HG02870 (cell line): ENCODE measurements at regions not wholly inside any gene's neighbourhood (a gene's known extent, or its start where the extent isn't known, plus 50 kb on each side); places are given as distances from the start of the nearest gene placed in this dataset.
A peak's percentile ranks its signal among the peaks of the same experiment; 100 is the strongest.

Experiments
- ATAC-seq: cut with Tn5 transposase; IDR thresholded peaks from one replicate; pipeline ENCODE4 v1.9.1; 2021; ENCODE audit warnings: mild to moderate bottlenecking, moderate library complexity; ENCODE audit not compliant: unreplicated experiment

DNA sequence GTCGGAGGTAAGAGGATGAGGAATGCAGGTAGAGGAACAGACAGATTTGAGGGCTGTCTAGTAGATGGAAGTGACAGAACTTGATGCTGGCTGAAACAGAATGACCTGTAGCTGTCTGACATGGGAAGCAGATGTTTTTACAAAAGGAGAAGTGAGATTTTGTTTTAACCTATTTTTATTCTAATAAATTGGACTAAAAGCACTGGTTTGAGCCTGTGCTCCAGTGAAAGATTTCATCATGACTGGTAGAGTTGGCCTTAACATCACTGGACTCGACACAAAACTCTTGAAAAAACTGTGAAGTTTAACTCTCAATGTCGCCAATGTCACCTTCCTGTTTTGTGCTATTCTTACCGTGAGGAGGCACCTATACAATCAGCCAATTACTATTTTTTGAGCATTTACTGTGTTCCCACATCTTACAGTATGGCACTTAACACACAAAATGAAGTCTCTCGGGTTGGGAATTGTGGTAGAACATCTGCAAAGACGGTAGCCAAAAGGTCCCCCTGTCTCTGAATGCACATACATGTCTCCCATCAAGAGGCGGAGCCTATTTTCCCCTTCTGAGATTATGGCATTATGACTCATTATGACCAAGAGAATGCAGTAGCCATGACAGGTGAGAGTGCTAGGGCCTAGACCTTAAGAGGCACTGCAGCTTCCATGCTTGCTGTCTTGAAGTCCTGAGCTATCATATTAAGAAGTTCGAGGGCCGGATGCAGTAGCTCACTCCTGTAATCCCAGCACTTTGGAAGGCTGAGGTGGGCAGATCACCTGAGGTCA lies 93.2 kb downstream of the FOXF2 start:
- peak; percentile 67 for ATAC-seq

DNA sequence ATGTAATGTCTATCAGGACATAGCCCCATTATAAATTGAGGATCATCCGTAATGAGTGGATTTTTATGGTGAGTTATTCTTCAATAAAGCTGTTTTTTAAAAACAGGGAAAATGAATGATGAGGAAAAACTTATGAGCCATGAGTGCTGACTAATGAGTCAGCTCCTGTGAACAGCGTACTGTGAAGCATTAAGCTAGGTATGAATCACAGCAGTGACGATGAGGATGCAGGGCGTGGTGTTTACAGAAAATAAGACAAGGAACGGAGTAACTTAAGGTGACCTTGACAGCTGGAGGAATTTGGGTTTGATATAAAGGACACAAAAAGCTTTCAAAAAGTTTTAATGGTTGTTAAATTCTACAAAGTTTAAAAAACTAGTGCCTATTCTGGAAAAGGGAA lies 96.3 kb downstream of the FOXF2 start:
- ATAC-seq: no peak

DNA sequence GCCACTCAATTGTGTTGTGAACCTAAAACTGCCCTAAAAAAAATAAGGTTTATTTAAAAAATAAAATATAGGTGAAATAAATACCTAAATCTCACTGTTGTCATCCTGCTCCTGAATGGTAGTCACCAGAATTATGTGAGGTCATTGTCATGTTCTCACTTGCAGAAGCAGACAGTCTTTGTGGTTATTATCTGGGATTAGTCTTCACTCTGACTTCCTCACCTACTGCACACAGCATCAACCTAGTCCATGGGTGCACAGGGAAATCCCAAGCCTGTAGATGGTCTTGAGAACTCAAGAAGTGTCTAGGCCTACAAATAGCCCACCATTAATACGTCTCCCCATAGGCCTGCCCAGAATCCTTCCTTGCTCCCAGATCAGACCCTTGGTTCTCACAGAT lies 97.0 kb downstream of the FOXF2 start:
- no peak for ATAC-seq

DNA sequence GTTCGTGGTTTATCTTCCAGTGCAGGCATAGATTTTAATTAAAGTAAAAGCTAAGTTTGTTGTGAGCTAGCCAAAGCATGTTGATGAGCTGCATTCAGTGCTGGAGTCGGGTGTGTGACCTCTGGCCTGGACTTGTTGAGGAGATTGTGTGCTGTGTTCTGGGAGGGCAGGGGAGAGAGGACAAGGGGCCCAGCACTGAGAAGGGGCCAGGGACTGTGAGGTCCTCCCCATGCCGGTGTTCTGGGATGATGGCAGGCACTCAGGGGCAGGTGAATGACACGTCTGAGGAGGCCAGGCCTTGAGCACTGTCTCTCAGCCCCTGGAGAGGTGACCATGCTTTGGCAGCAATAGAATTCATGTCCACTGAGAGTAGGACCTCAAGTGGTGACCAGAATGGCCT lies 97.9 kb downstream of the FOXF2 start:
- no peak for ATAC-seq

DNA sequence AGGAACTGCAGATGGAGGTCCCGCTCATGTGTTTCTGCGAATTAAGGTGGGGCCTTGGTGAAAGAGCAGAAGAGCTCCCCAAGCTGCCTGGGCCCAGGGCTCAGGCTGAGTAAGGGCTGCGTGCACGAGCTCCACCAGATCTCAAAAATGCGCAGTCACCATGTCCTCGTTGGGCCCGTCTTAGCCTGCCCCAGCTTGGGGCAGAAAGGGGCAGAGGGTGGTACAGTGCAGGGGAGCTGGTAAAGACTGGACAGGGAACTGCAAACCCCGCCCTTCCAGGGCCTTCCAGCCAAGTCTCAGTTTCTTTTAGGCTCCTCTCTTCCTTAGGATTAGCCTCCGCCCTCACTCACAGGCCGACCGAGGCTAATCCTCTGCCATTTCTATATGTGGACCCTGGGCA lies 101.6 kb downstream of the FOXF2 start:
- no peak for ATAC-seq

DNA sequence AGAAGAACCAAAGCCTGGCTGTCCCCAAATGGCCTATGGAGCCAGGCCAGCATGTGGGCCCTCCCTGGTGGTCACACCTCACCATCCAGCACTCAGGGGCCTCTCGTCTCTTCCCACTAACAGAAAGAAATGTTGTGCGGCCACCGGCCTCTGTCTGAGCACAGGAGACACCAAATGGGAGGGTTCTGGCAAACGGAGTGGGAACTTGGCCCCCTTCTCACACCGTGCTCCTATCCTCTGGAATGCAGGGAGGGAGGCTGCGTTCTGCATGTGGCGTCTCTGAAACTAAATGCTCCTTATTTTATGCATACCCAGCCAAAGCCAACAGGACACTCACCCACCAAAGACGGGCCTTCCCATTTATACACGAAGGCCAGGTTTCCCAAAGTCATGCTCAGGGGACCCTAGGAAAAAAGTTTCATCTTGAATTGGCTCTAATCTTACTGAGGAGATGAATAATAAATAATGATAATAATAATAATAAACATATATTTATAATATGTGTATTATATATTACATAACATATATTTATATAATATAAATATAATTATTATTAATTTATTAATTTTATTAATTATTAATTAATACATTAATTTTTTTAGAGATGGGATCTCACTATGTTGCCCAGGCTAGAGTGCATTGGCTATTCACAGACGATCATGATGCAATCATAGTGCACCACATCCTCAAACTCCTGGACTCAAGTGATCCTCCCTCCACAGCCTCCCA lies 102.4 kb downstream of the FOXF2 start:
- no peak for ATAC-seq

DNA sequence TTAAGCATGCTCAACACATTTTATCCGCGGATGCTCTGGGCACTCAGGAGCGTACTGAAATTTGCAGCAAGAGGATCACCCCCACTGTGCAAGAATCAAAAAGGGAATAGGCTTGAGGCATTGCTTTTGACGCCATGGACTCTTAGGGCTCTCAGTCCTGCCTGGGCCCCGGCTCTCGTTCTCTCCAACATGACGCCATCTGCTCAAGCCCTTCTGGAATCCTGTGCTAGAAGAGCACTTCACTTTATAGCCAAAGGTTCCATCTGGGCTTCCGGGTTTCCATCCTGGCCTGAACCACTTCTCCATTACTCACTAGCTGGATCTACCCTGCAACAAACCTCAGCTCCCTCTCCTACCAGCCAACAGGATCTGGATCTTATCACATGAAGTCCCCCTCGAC lies 105.3 kb downstream of the FOXF2 start:
- no peak for ATAC-seq

DNA sequence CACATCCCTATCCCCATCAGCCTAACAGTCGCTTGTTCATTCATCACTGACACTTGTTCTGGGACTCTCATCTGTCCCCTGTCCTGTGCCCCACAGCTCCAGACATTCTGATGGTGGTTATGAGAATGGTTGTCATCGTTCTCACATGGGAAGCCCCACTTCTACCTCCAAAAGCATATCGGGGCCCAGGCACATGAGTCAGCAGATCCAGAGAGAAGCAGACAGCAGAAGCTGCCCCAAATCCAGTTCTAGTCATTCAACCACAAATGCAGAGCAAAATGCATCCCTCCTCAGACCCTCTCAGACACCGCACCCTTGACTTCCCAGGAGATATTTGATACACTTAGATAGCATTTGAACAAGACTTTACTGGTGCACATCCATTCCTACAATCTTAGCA lies 106.0 kb downstream of the FOXF2 start:
- no peak for ATAC-seq

DNA sequence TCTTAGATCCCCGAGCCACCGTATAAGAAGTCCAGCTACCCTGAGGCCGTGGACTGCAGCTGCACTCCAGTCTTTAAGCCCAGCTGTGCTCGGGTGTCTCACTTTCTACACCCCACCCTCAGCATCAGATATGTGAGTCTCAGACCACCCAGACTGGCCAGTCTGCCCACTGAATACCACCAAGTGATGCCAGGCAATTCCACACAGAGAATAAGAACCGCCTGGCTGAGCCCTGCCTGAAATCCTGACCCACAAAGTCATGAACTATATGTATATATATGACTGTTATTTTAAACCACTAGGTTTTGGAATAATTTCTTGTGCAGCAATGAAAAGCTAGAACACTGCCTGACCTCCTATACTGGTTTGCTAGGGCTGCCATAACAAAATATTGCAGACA lies 106.7 kb downstream of the FOXF2 start:
- no peak for ATAC-seq

DNA sequence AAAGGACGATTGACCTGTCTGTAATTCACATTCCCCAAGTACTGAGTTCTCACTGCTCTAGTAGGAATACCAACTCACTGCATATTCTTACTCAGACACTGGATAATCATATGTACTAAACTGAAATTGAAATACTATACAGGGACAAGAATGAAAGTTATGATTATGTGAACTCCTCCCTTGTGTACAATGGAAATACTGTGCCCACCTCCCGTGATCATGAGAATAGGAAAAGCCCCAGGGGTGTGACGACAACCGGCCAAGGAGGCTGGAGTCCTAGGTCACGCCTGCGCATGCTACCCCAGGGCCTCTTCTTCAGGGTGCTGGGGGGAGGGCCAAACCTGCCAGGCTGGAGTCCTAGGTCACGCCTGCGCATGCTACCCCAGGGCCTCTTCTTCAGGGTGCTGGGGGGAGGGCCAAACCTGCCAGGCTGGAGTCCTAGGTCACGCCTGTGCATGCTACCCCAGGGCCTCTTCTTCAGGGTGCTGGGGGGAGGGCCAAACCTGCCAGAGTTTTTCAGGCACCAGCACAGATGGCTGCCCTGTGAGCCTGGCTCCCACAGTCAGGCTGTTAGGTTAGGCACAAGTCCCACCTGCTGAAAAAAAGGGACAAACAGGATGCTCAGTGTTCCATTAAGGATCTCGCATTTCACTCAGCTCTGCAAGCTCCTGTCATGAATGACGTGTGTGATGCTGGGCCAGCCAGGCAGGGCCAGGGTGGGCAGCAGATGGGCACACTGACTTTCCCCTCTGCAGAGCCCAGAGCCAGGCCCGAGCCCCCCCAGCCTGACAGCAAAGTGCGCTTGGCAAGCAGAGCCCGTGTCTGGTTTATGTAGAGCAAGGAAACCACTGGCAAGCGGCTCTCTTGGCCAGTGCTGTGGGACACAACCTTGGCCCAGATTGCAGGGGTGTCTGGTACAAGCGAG lies 107.7 kb downstream of the FOXF2 start:
- no peak for ATAC-seq

DNA sequence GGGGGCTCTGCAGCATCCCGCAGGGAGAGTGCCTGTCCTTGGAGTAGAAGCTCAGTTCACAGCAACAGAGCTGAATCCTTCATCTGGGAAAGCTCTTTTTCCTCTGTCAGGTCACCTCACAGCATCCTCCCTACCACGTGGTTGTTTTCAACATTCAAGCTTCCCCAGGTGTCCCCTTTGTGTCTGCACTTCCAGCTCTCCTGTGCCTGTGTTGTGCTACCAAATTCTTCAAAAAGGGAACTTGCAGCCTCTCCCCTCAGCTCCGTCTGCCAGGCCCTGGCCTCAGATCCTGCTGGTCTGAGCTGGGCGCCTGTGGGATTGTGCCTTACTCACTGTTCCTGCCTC lies 108.4 kb downstream of the FOXF2 start:
- no peak for ATAC-seq

DNA sequence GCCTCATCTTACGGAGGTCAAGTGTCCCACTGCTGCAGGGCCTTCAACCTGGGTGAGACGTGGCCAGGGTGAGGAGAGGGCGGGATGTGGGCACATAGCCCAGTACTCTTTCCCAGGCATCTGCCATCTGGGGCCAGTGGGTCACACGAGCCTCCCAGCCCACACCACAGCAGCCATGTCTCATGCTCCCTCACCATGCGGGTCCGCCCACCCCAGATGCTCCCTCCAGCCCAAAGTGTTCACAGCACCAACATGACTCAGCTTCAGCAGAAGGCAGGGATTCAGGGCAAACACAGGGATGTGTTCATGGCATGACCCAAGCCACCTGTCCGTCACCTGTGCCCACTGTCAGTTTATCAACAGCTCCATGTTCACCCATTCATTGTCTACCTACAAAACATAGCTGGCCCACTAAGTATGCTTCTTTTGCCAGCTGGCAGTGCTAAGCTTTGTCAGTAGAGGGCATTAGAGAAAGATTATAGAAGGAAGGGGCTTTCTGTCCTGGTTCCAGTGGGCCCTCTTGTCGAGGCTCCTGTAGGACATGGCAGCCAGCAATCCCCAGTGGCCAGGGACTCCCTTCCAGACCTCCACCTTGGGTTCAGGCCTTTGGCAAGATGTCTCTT lies 109.2 kb downstream of the FOXF2 start:
- no peak for ATAC-seq

DNA sequence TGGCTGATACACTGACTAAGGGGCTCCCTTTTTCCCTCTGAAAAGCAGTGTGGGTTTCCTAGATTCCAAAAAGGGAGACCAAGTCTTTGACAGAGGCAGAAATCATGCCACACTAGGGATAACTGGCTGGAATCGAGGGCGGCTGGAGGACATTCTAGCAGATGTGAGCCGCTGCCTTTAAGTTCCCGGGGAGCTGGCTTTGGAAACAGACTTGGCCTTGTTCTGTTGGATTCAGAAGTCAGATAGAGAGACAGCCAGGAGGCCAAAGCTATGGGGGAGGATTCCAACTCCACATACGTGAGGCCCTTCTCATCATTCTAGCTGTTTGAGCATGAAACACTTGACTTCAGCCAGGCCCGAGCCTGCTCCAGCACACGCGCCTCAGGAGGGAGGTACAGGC lies 109.9 kb upstream of the FOXC1 start:
- ATAC-seq: no peak

DNA sequence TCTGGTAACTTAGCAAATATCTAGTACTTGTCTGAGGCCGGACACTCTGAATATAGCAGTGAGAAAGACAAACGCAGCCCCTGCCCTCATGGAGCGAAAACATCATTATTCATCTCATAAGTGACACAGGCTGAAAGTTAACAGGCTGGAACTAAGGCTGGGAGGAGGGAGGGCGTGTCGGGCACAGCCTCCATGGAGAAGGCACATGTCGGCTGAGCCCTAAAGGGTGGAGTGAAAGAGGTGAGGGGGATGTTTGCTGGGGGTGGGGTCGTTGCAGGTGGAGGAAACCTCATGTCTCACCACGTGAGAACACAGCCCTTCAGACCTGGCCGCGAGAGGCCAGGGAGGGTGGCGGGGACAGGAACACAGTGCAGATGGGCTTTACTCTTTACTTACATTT lies 108.8 kb upstream of the FOXC1 start:
- ATAC-seq: no peak

DNA sequence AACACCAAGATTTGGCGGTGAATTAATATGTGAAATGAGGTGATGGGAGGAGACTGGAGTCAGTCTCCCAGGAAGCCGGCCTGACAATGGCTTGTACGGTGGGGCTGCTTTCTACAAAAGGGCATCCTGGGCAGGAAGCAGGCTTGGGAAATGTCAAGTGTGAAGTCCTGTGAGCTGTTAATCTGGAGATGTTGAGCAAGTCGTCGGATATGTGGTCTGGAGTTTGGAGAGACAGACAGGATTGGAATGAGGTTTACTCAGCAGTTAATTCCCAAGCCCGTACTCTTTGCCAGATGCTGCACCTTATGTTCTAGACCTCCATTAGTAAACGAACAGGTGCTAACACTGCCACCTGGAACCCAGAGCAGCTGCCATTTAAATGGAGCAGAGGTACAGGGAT lies 107.7 kb upstream of the FOXC1 start:
- ATAC-seq: no peak

DNA sequence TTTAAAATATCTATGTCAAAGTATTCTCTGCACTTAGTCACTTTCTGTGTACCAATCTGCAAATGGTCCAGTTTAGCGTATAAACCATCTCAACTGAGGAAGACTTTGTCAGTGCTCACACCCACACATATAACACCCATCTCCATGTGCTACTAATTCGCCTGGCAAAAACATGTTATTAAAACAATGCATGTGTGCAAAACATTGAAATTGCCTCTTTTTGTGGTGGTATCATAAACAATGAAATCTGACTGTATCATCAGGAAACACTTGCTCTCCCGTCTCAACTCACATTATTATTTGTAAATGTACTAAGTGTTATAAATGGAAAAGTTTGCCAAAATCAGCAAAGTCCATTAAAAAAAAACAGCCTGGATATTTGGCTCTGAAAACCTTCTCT lies 105.9 kb upstream of the FOXC1 start:
- no peak for ATAC-seq

DNA sequence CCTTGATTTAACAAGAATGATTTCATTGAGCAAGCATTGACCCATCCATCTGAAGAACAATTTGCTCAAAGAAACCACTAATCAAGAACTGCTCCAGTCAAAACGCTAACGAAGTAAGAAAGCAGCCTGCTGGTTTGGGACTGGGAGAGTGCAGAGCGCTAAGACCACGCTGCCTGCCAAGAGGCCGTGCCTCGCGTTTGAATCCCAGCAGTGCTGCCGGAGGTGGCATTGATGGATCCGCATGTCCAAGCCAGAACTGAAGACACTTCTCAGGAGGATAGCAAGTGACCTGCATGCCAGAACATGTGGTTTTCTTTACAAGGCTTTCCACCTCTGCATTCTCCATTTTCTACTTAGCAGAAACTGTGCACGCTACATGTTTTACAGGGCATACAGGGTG lies 105.2 kb upstream of the FOXC1 start:
- ATAC-seq: no peak

DNA sequence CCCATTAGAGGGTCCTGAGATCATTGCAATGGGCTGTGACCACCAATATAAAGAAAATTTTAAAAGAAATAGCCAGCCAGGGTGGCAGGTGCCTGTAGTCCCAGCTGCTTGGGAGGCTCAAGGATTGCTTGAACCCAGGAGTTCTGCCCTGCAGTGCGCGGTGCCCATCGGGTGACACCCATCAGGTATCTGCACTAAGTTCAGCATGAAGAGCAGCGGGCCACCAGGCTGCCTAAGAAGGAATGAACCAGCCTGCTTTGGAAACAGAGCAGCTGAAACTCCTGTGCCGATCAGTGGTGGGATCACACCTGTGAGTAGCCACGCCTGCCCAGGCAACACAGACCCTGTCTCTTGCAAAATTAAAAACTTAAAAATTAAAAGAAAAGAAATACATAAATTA lies 102.5 kb upstream of the FOXC1 start:
- no peak for ATAC-seq

DNA sequence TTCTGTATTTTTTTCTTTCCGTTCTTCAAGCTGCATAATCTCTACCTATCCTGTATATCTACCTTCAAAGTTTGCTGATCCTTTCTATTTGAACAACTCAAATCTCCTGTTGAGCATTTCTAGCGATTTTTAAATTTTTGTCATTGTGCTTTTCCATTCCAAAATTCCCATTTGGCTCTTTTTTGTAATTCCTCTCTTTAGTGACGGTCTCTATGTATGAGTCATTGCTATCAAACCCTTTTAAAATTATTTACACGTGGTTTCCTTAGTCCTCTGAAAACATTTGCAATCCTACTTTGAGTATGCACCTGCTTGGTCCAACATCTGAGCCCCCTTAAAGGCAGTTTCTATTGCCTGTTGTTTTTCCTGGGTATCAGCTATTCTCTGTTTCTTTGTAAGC lies 100.5 kb upstream of the FOXC1 start:
- ATAC-seq: no peak

DNA sequence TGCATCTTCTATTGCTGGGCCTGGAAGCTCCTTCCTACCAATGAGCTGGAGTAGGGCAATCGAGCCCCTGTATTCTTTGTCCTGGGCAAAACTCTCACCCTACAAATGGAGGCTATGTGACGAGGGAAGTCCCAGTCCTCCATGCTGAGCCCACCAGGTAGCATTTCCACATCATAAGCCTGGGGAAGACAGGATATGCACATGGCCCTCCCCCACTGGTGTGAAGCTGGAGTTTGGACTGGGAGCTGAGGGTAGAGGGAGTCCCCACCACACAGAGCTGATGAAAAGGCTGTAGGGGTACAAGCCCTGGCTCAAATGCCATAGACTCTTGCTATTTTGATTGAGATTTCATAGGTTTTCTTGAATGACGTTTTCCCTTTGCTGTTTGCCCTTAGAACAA lies 99.5 kb upstream of the FOXC1 start:
- no peak for ATAC-seq

DNA sequence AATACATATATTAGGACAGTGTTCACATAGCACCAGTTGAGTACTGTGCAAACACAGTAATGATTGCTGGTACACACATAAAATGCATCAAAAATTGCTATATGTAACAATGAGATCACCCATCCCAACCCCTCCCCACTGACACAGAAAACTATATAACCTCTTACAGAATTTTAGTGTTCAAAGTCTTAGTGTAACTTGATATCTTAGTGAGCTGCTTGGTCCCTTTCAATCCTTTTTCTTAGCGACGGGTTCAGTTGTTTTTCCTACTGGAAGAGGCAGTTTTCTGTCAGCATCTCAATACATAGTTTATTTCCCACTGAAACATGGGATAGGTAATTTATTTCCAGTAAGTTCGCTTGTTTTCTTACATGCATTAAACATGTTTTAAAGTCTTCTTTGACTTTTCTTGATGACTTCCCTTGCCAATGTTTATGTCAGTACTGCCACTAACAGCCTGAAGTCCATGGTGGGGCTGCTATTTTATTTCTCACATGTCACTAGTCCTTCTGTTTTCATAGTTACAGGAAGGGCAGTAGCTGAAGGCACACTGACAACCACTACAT lies 96.4 kb upstream of the FOXC1 start:
- no peak for ATAC-seq
